ENCODE measurements at regions not wholly inside any gene's neighbourhood (a gene's known extent, or its start where the extent isn't known, plus 50 kb on each side); places are given as distances from the start of the nearest gene placed in this dataset.

DNA sequence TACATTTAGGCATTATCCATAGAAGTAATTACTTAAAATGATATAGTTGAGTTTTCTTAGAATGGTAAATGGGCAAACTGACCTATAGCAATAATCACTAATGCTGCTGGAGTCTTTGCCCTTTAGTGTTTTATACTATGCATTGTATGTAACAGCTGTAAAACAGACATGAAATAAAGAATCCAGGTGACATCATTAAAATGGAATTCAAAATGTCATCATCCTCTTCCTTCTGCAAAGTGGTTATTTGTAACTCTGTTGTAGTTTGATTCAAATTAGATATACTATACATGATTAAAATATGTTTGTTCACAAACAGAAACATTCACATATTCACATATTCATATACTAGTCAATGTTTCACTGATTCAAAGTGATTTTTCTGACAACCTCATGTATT, 598.8 kb downstream of the SLC16A7 start:
- TF ChIP-seq, protein P1, sequence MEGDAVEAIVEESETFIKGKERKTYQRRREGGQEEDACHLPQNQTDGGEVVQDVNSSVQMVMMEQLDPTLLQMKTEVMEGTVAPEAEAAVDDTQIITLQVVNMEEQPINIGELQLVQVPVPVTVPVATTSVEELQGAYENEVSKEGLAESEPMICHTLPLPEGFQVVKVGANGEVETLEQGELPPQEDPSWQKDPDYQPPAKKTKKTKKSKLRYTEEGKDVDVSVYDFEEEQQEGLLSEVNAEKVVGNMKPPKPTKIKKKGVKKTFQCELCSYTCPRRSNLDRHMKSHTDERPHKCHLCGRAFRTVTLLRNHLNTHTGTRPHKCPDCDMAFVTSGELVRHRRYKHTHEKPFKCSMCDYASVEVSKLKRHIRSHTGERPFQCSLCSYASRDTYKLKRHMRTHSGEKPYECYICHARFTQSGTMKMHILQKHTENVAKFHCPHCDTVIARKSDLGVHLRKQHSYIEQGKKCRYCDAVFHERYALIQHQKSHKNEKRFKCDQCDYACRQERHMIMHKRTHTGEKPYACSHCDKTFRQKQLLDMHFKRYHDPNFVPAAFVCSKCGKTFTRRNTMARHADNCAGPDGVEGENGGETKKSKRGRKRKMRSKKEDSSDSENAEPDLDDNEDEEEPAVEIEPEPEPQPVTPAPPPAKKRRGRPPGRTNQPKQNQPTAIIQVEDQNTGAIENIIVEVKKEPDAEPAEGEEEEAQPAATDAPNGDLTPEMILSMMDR (conservative IDR thresholded peaks at IDR 0.05; ENCODE audit: low read length) = no peak
- no peak for TF ChIP-seq EZH2phosphoT487 (IDR thresholded peaks at IDR 0.05; ENCODE audit: borderline replicate concordance)

Measured in Loucy (cell line).